22Rv1 (cell line): ENCODE measurements at regions not wholly inside any gene's neighbourhood (a gene's known extent, or its start where the extent isn't known, plus 50 kb on each side); places are given as distances from the start of the nearest gene placed in this dataset.

Experiments
- CTCF ChIP-seq: fragments of 450-650 bp; IDR thresholded peaks from 2 replicates; pipeline ENCODE4 v1.5.1; 2017; ENCODE audit warnings: mild to moderate bottlenecking
- ZFX ChIP-seq: fragments of 450-650 bp; IDR thresholded peaks from 2 replicates; pipeline ENCODE4 v1.6.1; 2017; ENCODE audit warnings: antibody characterized with exemption, borderline replicate concordance

DNA sequence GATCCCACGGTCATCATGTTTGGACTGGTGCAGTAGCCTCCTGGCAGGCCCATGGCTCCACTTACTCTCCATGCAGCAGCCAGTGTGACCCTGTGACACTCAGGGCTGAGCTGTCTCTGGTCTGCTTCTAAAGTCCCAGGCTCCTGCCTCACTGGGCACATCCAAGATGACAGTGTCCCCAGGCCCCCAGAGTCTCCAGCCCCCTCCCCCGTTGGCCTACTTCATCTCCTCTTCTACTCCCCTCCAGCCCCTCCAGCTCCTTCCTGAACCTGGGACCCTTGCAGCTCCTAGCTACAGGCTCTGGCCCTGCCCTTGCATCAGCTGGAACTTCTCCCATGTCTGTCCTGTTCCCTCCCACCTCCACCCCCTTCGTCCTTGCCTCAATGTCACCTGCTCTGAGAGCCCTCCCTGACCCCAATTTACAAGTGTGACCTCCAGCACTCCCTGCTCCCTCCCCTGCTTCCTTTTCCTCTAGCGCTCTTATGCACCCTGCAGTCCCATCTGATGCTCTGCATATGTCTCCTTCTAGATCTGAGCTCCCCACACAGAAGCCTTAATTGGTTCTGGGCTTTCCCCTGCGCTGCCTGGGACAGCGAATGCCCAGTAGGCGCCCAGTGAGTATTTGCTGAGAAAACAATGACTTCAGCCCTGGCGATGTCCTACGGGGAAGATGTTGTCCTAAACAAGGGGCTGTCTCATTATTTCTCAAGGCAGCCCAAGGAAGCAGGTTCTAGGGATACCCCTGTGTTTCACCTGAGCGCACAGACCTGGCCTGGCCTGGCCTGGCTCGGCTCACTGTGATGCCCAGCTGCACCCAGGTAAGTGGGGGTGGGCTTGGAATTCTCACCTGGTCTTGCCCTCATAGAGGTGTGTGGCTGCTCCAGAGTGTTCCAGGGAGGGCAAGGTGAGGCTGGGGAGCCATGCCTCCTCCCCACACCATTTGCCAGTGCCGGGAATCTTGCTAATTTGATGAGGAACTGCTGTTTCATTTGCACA lies 600.6 kb downstream of the PTPRU start:
- TF ChIP-seq CTCF = no peak
- TF ChIP-seq ZFX = no peak
